ENCODE measurements at regions not wholly inside any gene's neighbourhood (a gene's known extent, or its start where the extent isn't known, plus 50 kb on each side); places are given as distances from the start of the nearest gene placed in this dataset.

DNA sequence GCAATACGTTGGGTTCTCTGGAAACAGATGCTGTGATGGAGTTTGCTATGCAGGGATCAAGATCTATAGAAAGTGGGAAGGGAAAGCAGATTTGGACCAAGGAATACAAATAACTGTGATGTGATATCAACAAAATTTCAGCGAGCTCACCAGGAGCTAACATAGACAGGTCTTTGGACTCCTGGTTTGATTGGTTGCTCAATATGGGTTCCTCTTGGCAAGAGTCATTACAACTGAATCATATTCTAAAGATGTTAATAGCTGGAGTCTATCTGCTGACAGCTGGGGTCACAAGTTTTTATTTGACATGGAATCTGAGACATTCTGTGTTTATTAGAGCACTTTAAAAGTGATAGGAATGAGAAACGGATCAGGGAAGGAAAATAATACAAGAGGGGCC lies 637.6 kb upstream of the GNPDA2 start:
- DNase-seq (ENCODE audit: low spot score) (no peak), ATAC-seq (ENCODE audit: low FRiP score) (peak; percentile 41)
- TF ChIP-seq, protein P1, sequence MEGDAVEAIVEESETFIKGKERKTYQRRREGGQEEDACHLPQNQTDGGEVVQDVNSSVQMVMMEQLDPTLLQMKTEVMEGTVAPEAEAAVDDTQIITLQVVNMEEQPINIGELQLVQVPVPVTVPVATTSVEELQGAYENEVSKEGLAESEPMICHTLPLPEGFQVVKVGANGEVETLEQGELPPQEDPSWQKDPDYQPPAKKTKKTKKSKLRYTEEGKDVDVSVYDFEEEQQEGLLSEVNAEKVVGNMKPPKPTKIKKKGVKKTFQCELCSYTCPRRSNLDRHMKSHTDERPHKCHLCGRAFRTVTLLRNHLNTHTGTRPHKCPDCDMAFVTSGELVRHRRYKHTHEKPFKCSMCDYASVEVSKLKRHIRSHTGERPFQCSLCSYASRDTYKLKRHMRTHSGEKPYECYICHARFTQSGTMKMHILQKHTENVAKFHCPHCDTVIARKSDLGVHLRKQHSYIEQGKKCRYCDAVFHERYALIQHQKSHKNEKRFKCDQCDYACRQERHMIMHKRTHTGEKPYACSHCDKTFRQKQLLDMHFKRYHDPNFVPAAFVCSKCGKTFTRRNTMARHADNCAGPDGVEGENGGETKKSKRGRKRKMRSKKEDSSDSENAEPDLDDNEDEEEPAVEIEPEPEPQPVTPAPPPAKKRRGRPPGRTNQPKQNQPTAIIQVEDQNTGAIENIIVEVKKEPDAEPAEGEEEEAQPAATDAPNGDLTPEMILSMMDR (IDR thresholded peaks at IDR 0.05), result no peak

DNA sequence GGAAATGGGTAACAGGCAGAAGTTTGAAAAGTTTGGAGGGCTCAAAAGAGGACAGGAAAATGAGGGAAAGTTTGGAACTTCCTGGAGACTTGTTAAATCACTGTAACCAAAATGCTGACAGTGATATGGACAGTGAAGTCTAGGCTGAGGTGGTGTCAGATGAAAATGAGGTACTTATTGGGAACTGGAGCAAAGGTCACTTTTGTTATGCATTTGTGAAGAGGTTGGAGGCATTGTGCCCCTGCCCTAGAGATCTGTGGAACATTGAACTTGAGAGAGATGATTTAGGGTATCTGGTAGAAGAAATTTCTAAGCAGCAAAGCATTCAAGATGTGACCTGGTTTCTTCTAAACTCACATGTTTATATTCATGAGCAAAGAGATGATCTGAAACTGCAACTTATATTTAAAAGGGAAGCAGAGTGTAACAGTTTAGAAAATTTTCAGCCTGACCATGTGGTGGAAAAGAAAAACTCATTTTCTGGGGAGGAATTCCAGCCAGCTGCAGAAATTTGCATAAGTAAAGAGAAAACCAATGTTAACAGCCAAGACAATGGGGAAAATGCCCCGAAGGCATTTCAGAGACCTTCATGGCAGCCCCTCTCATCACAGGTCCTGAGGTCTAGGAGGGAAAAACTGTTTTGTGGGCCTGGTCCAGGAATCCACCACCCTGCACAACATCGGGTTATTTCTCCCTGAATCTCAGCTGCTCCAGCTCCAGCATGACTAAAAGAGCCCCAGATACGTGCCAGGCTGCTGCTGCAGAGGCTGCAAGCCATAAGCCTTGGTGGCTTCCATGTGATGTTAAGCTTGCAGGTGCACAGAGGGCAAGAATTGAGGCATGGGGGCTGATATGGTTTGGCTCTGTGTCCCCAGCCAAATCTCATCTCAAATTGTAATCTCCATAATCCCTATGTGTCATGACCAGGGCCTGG lies 632.5 kb upstream of the GNPDA2 start:
- TF ChIP-seq, protein P1 (IDR thresholded peaks at IDR 0.05), result no peak
- ATAC-seq (ENCODE audit: low FRiP score), result no peak

DNA sequence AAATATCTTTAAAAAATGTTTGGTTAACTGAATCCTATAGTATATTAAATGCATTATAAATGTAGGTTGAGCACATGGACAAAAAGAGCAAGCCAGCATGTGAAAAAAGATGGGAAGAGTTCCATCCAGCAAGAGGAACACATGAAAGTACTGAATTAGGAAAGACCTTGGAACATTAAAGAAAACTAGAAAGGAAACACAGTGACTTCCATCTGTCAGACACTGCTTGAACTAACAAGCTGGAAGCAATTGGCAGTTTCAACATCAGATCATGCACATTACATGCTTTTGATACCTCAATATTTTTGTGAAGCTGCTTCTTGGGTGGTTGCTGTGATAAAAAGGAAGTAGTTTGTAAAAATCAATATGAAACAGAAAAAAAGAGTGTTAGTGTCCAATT lies 626.8 kb upstream of the GNPDA2 start:
- DNase-seq (ENCODE audit: low spot score), result no peak
- no peak for ATAC-seq (ENCODE audit: low FRiP score)
- TF ChIP-seq, protein P1 (IDR thresholded peaks at IDR 0.05), result no peak

More for the DNA sequence above, 632.5 kb upstream of the GNPDA2 start:
- DNase-seq (ENCODE audit: low spot score), result no peak

DNA sequence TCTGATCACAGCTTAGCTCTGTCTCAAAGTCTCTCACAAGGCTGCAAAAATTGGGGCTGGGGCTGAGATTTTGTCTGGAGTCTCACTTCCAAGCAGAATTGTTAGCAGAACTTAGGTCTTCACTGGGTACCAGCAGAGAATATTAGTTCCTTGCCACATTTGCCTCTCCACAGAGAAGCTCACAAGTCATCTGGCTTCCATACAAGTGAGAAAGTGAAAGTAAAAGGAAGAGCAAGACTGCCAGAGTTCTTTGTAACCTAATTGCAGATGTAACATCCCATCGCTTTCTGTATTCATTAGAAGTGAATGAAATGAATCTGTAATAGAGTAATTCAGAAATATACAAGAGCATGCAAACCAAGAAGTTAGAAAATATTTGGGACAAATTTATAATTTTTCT lies 624.1 kb upstream of the GNPDA2 start:
- ATAC-seq (ENCODE audit: low FRiP score), result no peak
- TF ChIP-seq, protein P1 (IDR thresholded peaks at IDR 0.05), result no peak
- no peak for DNase-seq (ENCODE audit: low spot score)

DNA sequence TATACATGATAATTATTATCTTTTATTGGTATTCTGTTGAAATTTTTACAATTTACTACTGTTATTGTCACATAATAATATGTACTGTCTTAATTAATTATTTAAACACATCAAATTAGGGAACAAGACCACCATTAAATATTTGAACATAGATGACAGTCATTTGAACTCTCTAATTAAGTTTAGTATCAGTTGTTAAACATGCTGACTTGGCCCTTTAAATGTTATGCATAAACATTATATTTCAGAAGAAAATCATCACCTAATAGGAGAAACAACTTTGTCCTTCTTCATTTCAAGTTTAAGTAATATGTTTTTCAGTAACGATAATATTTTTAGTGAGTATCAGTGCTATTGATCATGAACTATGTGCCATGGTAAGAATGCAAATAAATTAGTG lies 623.5 kb upstream of the GNPDA2 start:
- no peak for DNase-seq (ENCODE audit: low spot score)
- no peak for ATAC-seq (ENCODE audit: low FRiP score)
- TF ChIP-seq, protein P1 (IDR thresholded peaks at IDR 0.05), result no peak

DNA sequence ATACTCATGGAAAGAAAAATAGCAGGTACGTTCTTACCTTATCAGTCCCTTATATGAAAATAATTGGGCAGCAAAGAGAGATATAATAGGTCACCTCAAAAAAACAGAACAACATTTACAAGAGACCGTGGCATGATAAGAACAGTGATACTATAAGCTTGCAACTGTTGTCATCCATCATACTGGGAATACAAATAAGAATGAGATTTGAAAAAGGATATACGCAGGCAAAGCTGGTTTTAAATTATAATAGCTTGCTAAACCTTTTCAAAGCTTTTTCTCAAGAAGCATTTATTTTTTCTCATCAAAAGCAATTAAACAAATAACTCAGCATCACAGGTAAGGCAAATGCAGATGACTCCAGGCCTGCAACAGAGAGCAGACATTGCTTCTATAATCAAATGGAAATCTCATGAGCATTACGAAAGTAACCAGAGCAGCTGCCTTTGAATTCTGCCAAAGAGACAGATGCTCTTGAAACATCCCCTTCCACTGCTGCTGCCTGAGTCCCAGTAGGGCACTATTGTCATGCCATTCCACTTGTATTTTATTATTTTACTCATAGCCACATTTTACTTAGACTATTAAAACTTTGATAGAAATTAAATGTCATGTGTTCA lies 620.6 kb upstream of the GNPDA2 start:
- TF ChIP-seq, protein P1 (IDR thresholded peaks at IDR 0.05), result no peak

More for the DNA sequence above, 620.6 kb upstream of the GNPDA2 start:
- no peak for DNase-seq (ENCODE audit: low spot score)
- ATAC-seq (ENCODE audit: low FRiP score), result no peak
